AG04449 (cell line): ENCODE measurements at regions not wholly inside any gene's neighbourhood (a gene's known extent, or its start where the extent isn't known, plus 50 kb on each side); places are given as distances from the start of the nearest gene placed in this dataset.
"Not testable (repeated sequence)": the region's sequence is repeated elsewhere in the genome, so short reads cannot be mapped to it uniquely, and the experiment has no call there.

Experiments
- CTCF ChIA-PET: fragments of 350-600 bp; formaldehyde crosslinking; extraction: SDS; loops from one replicate; lab custom pipeline; 2021; ENCODE audit warnings: antibody characterized with exemption; lab: Yijun Ruan, JAX
- POLR2A ChIA-PET: fragments of 400-600, 350-600 bp; formaldehyde crosslinking; extraction: SDS; loops from one replicate; lab custom pipeline; 2020; ENCODE audit warnings: antibody characterized with exemption, inconsistent platforms; lab: Yijun Ruan, JAX
- DNase-seq: peaks from one replicate; pipeline ENCODE4 v3.0.0-alpha.2; 2010; ENCODE audit warnings: low read depth, low spot score
- H3K4me3 ChIP-seq: 2 replicates; pipeline ENCODE4 v1.5.1; 2011; ENCODE audit warnings: low read depth, mild to moderate bottlenecking, control low read depth, low read length
- CTCF ChIP-seq: IDR thresholded peaks from one replicate; pipeline ENCODE4 v1.5.1; 2011; ENCODE audit warnings: mild to moderate bottlenecking, moderate library complexity, low read length, control low read depth, inconsistent platforms; ENCODE audit not compliant: insufficient read depth; ENCODE audit errors: missing control alignments

GRCh38 chr14:65170318-65170717, 68.0 kb upstream of the MAX start:
- TF ChIP-seq CTCF, result no peak
- no peak for DNase-seq
- ChIA-PET CTCF (interaction anchor here (0.9 to 16.0 kb wide), 8 partner anchors 9 to 789 kb away, joined by 3 to 229 read pairs (median 3); partner anchors contain the start of gene FUT8), POLR2A (interaction anchor here (0.8 to 1.4 kb wide), 2 partner anchors 38 to 241 kb away, joined by 3 to 4 read pairs; no protein-coding TSS in a partner anchor)
- H3K4me3 ChIP-seq, result peak overlapping the region; percentile 41; the same call in 1 of the 2 replicates

DNA sequence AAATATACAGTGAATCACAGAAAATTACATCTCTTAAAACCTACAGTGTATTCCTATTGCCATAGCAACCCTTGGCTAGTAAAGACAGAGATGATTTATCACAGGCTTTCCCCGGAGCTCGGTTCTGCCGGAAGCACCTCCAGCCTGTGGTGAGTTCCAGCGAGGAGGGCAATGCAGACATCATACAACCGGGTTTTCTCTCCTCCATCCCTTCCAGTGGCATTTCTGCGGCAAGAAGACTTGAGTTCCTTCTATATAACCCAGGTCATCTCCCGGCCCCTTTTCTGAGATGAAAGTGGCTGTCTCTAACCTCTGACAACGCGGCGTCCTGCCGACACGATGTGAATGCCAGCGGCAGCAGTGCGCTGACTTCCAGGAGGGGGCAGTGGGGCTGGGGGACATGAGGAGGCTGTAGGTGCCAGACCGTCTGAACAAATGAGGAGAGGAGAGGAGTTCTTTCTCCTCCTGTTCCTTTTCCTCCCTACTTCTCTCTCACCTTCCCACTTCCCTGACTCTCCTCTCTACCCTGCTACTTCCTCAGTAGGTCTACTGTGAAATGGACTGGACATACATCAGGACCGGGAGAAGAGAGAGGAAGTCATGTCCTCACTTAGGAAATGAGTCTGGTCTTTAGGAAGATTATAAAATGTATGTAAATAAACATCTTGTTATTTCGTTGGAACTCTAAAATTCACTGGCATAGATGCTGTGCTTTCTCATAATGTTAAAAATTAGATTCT, 68.6 kb upstream of the MAX start:
- H3K4me3 ChIP-seq, result peak overlapping the region; percentile 41
- POLR2A ChIA-PET, result interaction anchor here (0.8 to 1.4 kb wide), 2 partner anchors 37 to 240 kb away, joined by 3 to 4 read pairs; no protein-coding TSS in a partner anchor
- CTCF ChIA-PET, result interaction anchor here (0.9 to 16.0 kb wide), 8 partner anchors 9 to 788 kb away, joined by 3 to 229 read pairs (median 3); partner anchors contain the start of gene FUT8
- no peak for DNase-seq
- TF ChIP-seq CTCF, result peak; percentile 70

- no peak overlapping the region for H3K4me3 ChIP-seq
- DNase-seq, result no peak
- TF ChIP-seq CTCF, result no peak
- ChIA-PET POLR2A (no interaction called here), CTCF (no interaction called here)
Observed at GRCh38 chr14:65173973-65174693, 71.8 kb upstream of the MAX start.

DNA sequence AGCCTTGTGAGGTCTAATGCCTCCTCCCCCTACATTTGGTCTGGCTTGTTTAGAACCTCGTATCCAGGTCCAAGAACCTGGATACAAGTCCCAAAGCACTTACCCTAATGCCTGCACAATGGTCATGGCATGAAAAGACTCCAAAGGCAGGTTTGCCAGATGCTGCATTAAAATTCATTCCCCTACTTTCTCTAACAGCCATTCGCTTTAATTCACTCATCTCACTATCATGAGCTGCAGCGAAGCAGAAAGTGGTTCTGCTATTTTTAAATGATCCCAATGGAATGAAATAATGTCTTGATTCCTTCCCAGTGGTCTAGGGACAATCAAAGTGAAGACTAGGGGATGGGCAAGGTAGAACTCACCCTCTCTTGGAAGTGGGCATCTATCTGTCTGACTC, 72.5 kb upstream of the MAX start:
- no peak for TF ChIP-seq CTCF
- no peak overlapping the region for H3K4me3 ChIP-seq
- ChIA-PET POLR2A (no interaction called here), CTCF (interaction anchor here (1.2 kb wide), 1 partner anchor 11 kb away, joined by 4 read pairs; no protein-coding TSS in a partner anchor)
- no peak for DNase-seq

DNA sequence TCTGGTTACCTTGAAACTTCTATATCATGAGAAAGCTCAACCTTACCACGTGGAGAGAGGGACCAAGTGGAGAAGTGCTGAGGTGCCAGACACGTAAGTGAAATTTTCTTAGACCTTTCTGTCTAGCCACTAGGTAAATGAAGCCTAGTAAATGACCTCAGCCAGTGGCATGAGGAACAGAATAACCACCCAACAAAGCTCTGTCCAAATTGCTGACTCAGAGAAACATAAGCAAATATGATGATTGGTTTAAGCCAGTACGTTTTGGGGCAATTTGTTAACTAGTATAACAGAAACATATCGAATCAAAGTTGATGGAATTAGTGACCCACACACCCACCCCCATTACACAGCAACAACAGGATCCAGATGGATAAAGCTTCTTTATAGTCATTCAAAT, 75.2 kb upstream of the MAX start:
- POLR2A ChIA-PET, result no interaction called here
- TF ChIP-seq CTCF, result no peak
- DNase-seq, result no peak
- CTCF ChIA-PET, result interaction anchor here (0.9 to 2.6 kb wide), 5 partner anchors 13 to 782 kb away, joined by 3 to 14 read pairs (median 6); no protein-coding TSS in a partner anchor
- H3K4me3 ChIP-seq, result no peak overlapping the region

GRCh38 chr14:65179231-65179630, 76.9 kb upstream of the MAX start:
- H3K4me3 ChIP-seq, DNase-seq, POLR2A ChIA-PET: not testable (repeated sequence)
- CTCF ChIA-PET, result interaction anchor here (2.2 to 2.6 kb wide), 2 partner anchors 14 to 780 kb away, joined by 9 to 14 read pairs; no protein-coding TSS in a partner anchor
